H9 (cell line): ENCODE measurements at regions not wholly inside any gene's neighbourhood (a gene's known extent, or its start where the extent isn't known, plus 50 kb on each side); places are given as distances from the start of the nearest gene placed in this dataset.

Experiments used
- DNase-seq: peaks from one replicate; pipeline ENCODE4 v3.0.0-alpha.2; 2017
- H2AFZ ChIP-seq: one replicate; pipeline ENCODE4 v1.6.1; 2013; ENCODE audit warnings: mild to moderate bottlenecking, low read length, control low read depth, moderate library complexity
- H2AK5ac ChIP-seq: 2 replicates; pipeline ENCODE4 v1.6.1; 2013; ENCODE audit warnings: low read length, control low read depth, mixed read lengths; ENCODE audit not compliant: insufficient read length
- H2BK120ac ChIP-seq: one replicate; pipeline ENCODE4 v1.6.1; 2013; ENCODE audit warnings: low read depth, mild to moderate bottlenecking, low read length, control low read depth, inconsistent platforms; ENCODE audit not compliant: poor library complexity, severe bottlenecking
- H2BK12ac ChIP-seq: 2 replicates; pipeline ENCODE4 v1.6.1; 2013; ENCODE audit warnings: low read length, control low read depth, mixed read lengths, low read depth; ENCODE audit not compliant: insufficient read length
- H2BK15ac ChIP-seq: 2 replicates; pipeline ENCODE4 v1.6.1; 2013; ENCODE audit warnings: low read depth, low read length, control low read depth
- H2BK20ac ChIP-seq: one replicate; pipeline ENCODE4 v1.6.1; 2013; ENCODE audit warnings: low read depth, mild to moderate bottlenecking, low read length, control low read depth, inconsistent platforms; ENCODE audit not compliant: poor library complexity, severe bottlenecking
- H2BK5ac ChIP-seq: 2 replicates; pipeline ENCODE4 v1.6.1; 2013; ENCODE audit warnings: low read length, control low read depth, mixed read lengths; ENCODE audit not compliant: insufficient read length
- H3K14ac ChIP-seq: 2 replicates; pipeline ENCODE4 v1.6.1; 2013; ENCODE audit warnings: low read length, control low read depth; ENCODE audit not compliant: insufficient read depth
- H3K18ac ChIP-seq: 2 replicates; pipeline ENCODE4 v1.6.1; 2013; ENCODE audit warnings: low read depth, mild to moderate bottlenecking, mixed read lengths, low read length, control low read depth; ENCODE audit not compliant: insufficient read length
- H3K23ac ChIP-seq: 2 replicates; pipeline ENCODE4 v1.6.1; 2013; ENCODE audit warnings: low read length, control low read depth, mixed read lengths, low read depth; ENCODE audit not compliant: insufficient read length
- H3K23me2 ChIP-seq: 2 replicates; pipeline ENCODE4 v1.6.1; 2013; ENCODE audit warnings: low read depth, mild to moderate bottlenecking, mixed read lengths, low read length, control low read depth; ENCODE audit not compliant: insufficient read length, poor library complexity, severe bottlenecking
- H3K27ac ChIP-seq: 2 replicates; pipeline ENCODE4 v1.5.1; 2013; ENCODE audit warnings: low read length, control low read depth, mixed read lengths, low read depth; ENCODE audit not compliant: insufficient read length
- H3K27me3 ChIP-seq: 2 replicates; pipeline ENCODE4 v1.6.1; 2013; ENCODE audit warnings: low read length, control low read depth, inconsistent platforms; ENCODE audit not compliant: insufficient read depth
- H3K4ac ChIP-seq: 2 replicates; pipeline ENCODE4 v1.6.1; 2013; ENCODE audit warnings: low read depth, mild to moderate bottlenecking, control low read depth, inconsistent platforms, low read length, moderate library complexity
- H3K4me1 ChIP-seq: 2 replicates; pipeline ENCODE4 v1.6.1; 2013; ENCODE audit warnings: low read length, control low read depth, inconsistent platforms; ENCODE audit not compliant: insufficient read depth
- H3K4me2 ChIP-seq: 2 replicates; pipeline ENCODE4 v1.6.1; 2013; ENCODE audit warnings: low read length, control low read depth, mixed read lengths; ENCODE audit not compliant: insufficient read length, insufficient read depth
- H3K56ac ChIP-seq: 2 replicates; pipeline ENCODE4 v1.6.1; 2013; ENCODE audit warnings: low read depth, mild to moderate bottlenecking, mixed read lengths, low read length, control low read depth; ENCODE audit not compliant: insufficient read length
- H3K79me1 ChIP-seq: 2 replicates; pipeline ENCODE4 v1.6.1; 2013; ENCODE audit warnings: low read depth, mild to moderate bottlenecking, moderate library complexity, low read length, control low read depth, inconsistent platforms; ENCODE audit not compliant: insufficient read depth, poor library complexity, severe bottlenecking
- H3K79me2 ChIP-seq: 2 replicates; pipeline ENCODE4 v1.6.1; 2013; ENCODE audit warnings: low read length, control low read depth, inconsistent platforms; ENCODE audit not compliant: insufficient read depth
- H3K9ac ChIP-seq: 2 replicates; pipeline ENCODE4 v1.6.1; 2013; ENCODE audit warnings: low read length, control low read depth, mixed read lengths; ENCODE audit not compliant: insufficient read length; ENCODE audit errors: extremely low read depth
- H3K9me3 ChIP-seq: one replicate; pipeline ENCODE4 v1.6.1; 2013; ENCODE audit warnings: low read depth, low read length, inconsistent platforms; ENCODE audit not compliant: control insufficient read depth
- H3T11ph ChIP-seq: one replicate; pipeline ENCODE4 v1.6.1; 2013; ENCODE audit warnings: mild to moderate bottlenecking, low read length, control low read depth, inconsistent platforms
- H4K20me1 ChIP-seq: one replicate; pipeline ENCODE4 v1.6.1; 2013; ENCODE audit not compliant: control insufficient read depth, insufficient read length, insufficient read depth
- H4K5ac ChIP-seq: 2 replicates; pipeline ENCODE4 v1.6.1; 2013; ENCODE audit warnings: low read depth, mild to moderate bottlenecking, mixed read lengths, low read length, control low read depth; ENCODE audit not compliant: insufficient read length
- H4K8ac ChIP-seq: replicated peaks from 2 replicates; pipeline ENCODE4 v1.6.1; 2013; ENCODE audit warnings: low read length, control low read depth, mixed read lengths, low read depth; ENCODE audit not compliant: insufficient read length
- H4K91ac ChIP-seq: 2 replicates; pipeline ENCODE4 v1.6.1; 2013; ENCODE audit warnings: low read depth, mild to moderate bottlenecking, moderate library complexity, mixed read lengths, low read length, control low read depth; ENCODE audit not compliant: insufficient read length
- H3K27ac Mint-ChIP-seq, 3 experiments: 2 replicates in 2 of 3; 3 replicates in 1 of 3; pipeline ENCODE4 v1.8.0; 2020 to 2021; ENCODE audit warnings: mixed read lengths in 3 of 3, mild to moderate bottlenecking in 1 of 3, moderate library complexity in 1 of 3
- H3K27me3 Mint-ChIP-seq: 2 replicates; pipeline ENCODE4 v1.8.0; 2021; ENCODE audit warnings: low read depth, mild to moderate bottlenecking, moderate library complexity, mixed read lengths
- H3K36me3 Mint-ChIP-seq, 3 experiments: 2 replicates in 2 of 3; 3 replicates in 1 of 3; pipeline ENCODE4 v1.8.0; 2020 to 2021; ENCODE audit warnings: low read depth in 3 of 3, mixed read lengths in 3 of 3; ENCODE audit not compliant: insufficient read depth in 1 of 3
- H3K4me1 Mint-ChIP-seq, 2 experiments: 2 replicates each; pipeline ENCODE4 v1.8.0; 2020; ENCODE audit warnings: mixed read lengths in 2 of 2
- H3K4me3 Mint-ChIP-seq, 2 experiments: 2 replicates in 1 of 2; 3 replicates in 1 of 2; pipeline ENCODE4 v1.8.0; 2020 to 2021; ENCODE audit warnings: mild to moderate bottlenecking in 2 of 2, mixed read lengths in 2 of 2, moderate library complexity in 1 of 2
- H3K9me3 Mint-ChIP-seq, 2 experiments: 2 replicates in 1 of 2; 3 replicates in 1 of 2; pipeline ENCODE4 v1.8.0; 2020; ENCODE audit warnings: mild to moderate bottlenecking in 2 of 2, mixed read lengths in 2 of 2, moderate library complexity in 1 of 2
- TF ChIP-seq, protein P1 (sequence below): fragments of 200-600 bp; sonication (generic); conservative IDR thresholded peaks from 3 replicates; pipeline ENCODE4 v1.8.0; 2021; ENCODE audit warnings: antibody characterized with exemption, mild to moderate bottlenecking

DNA sequence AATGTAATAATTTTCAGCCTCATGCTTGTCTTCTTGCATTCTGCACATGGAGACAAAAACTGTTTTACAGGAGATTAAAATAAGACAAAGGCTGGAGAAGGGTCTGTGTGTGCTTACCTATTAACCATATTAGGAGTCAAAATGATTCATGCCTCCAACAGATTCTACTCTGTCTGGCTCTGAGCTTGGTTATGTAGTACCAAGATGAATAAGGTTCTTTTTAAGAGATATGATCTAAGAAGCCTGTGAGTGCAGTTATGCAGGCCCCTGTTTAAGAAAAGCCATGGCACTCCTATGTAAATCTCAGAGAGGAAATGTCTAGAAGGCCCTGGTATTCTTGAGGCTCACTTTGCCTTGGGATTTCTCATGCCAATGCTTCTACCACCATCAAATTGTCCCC lies 486.6 kb upstream of the CDH11 start:
- no peak overlapping the region for H2BK20ac ChIP-seq
- no peaks in the 10 kb centered on the region; the same call in 1 of the 2 replicates for H3K27me3 Mint-ChIP-seq
- H3K4me1 Mint-ChIP-seq = peaks cover 0 to 3% of the 10 kb centered on the region in 2 experiments; a peak in 1 of 4 replicates
- no peak overlapping the region for H3K27ac ChIP-seq
- no peaks in the 10 kb centered on the region for H3K23me2 ChIP-seq
- no peak overlapping the region for H3K4me2 ChIP-seq
- no peak overlapping the region for H3T11ph ChIP-seq
- no peak for DNase-seq
- no peaks in the 10 kb centered on the region for H3K4me1 ChIP-seq
- no peak overlapping the region for H2AFZ ChIP-seq
- TF ChIP-seq, protein P1, sequence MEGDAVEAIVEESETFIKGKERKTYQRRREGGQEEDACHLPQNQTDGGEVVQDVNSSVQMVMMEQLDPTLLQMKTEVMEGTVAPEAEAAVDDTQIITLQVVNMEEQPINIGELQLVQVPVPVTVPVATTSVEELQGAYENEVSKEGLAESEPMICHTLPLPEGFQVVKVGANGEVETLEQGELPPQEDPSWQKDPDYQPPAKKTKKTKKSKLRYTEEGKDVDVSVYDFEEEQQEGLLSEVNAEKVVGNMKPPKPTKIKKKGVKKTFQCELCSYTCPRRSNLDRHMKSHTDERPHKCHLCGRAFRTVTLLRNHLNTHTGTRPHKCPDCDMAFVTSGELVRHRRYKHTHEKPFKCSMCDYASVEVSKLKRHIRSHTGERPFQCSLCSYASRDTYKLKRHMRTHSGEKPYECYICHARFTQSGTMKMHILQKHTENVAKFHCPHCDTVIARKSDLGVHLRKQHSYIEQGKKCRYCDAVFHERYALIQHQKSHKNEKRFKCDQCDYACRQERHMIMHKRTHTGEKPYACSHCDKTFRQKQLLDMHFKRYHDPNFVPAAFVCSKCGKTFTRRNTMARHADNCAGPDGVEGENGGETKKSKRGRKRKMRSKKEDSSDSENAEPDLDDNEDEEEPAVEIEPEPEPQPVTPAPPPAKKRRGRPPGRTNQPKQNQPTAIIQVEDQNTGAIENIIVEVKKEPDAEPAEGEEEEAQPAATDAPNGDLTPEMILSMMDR = no peak
- no peak overlapping the region for H3K4me3 Mint-ChIP-seq
- H3K23ac ChIP-seq = no peak overlapping the region
- H2BK5ac ChIP-seq = no peak overlapping the region
- H4K20me1 ChIP-seq = no peaks in the 10 kb centered on the region
- H2AK5ac ChIP-seq = no peak overlapping the region
- no peaks in the 10 kb centered on the region for H3K36me3 Mint-ChIP-seq
- no peak overlapping the region for H3K4ac ChIP-seq
- H3K79me1 ChIP-seq = no peaks in the 10 kb centered on the region
- no peak overlapping the region for H2BK15ac ChIP-seq
- H4K91ac ChIP-seq = no peak overlapping the region
- no peak overlapping the region for H2BK12ac ChIP-seq
- no peak overlapping the region for H4K5ac ChIP-seq
- H3K14ac ChIP-seq = no peak overlapping the region
- H3K18ac ChIP-seq = no peak overlapping the region
- peaks cover 0 to 6% of the 10 kb centered on the region in 2 experiments; a peak in 1 of 5 replicates for H3K9me3 Mint-ChIP-seq
- H3K27ac Mint-ChIP-seq = no peak overlapping the region
- no peaks in the 10 kb centered on the region for H3K9me3 ChIP-seq
- H2BK120ac ChIP-seq = no peak overlapping the region
- no peaks in the 10 kb centered on the region for H3K27me3 ChIP-seq
- H3K79me2 ChIP-seq = no peaks in the 10 kb centered on the region
- no peak overlapping the region for H3K56ac ChIP-seq
- H3K9ac ChIP-seq = no peak overlapping the region
- no peak overlapping the region for H4K8ac ChIP-seq
